GM13976 (cell line): ENCODE measurements at regions not wholly inside any gene's neighbourhood (a gene's known extent, or its start where the extent isn't known, plus 50 kb on each side); places are given as distances from the start of the nearest gene placed in this dataset.
"Not testable (repeated sequence)": the region's sequence is repeated elsewhere in the genome, so short reads cannot be mapped to it uniquely, and the experiment has no call there.

Experiments
- DNase-seq: peaks from one replicate; pipeline ENCODE4 v3.0.0; 2012; ENCODE audit warnings: low spot score
- CTCF ChIP-seq: IDR thresholded peaks from 2 replicates; pipeline ENCODE4 v1.5.1; 2012; ENCODE audit warnings: borderline replicate concordance, mild to moderate bottlenecking; ENCODE audit not compliant: insufficient read depth; ENCODE audit errors: extremely low read depth, missing control alignments, control extremely low read depth
- in situ Hi-C: fragments of 300-500 bp; cut with MboI; formaldehyde crosslinking; loops from one replicate; pipeline ENCODE4 v1.12.0; 2022; ENCODE audit warnings: low sequenced_read_pairs, mixed read lengths, inconsistent platforms; ENCODE audit not compliant: unreplicated experiment

- DNase-seq, result no peak
- in situ Hi-C loops, result no loop called here
Measured at GRCh38 chr3:177622982-177623617, 425.8 kb upstream of the TBL1XR1 start.

GRCh38 chr3:177624528-177625495, 427.5 kb upstream of the TBL1XR1 start:
- in situ Hi-C loops, result no loop called here
- DNase-seq, result no peak
- no peak for TF ChIP-seq CTCF

More at GRCh38 chr3:177622982-177623617, 425.8 kb upstream of the TBL1XR1 start:
- TF ChIP-seq CTCF, result no peak

DNA sequence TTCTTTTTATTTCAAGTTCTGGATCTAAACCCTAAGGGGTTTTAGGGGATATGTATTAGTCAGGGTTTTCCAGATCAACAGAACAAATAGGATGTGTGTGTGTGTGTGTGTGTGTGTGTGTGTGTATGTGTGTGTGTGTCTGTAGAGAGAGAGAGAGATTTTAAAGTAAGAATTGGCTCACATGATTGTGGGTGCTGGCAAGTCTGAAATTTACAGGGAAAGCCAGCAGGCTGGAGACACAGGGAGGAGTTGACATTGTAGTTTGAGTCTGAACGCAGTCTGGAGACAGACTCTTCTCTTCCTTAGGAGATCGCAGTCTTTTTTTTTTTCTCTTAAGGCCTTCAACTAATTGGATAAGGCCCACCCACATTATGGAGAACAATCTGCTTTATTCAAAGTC, 428.8 kb upstream of the TBL1XR1 start:
- no peak for TF ChIP-seq CTCF
- DNase-seq, result no peak
- in situ Hi-C loops, result no loop called here

GRCh38 chr3:177628095-177628719, 430.9 kb upstream of the TBL1XR1 start:
- in situ Hi-C loops, DNase-seq: not testable (repeated sequence)

DNA sequence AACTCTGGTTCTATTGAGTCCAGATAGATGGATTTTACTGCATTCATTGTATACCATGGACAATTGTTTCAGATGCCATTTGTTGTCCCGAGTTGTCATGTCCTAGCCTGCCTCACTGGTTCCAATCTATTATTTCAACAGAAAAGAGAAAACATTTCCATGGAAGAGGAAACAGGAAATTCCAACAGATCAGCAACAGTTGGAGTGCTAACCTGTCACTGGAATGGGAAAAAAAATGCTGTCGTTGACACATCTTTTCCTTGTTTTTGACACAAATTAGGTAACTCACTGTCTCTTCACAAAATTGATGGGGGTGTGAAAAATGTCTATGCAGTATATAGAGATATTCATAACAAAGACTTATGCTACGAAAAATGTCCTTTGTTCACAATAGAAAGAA, 432.0 kb upstream of the TBL1XR1 start:
- no peak for TF ChIP-seq CTCF
- in situ Hi-C loops, result no loop called here
- no peak for DNase-seq

GRCh38 chr3:177633671-177634207, 436.5 kb upstream of the TBL1XR1 start:
- DNase-seq, result no peak
- in situ Hi-C loops, result no loop called here
- TF ChIP-seq CTCF, result no peak

- DNase-seq, in situ Hi-C loops: not testable (repeated sequence)
Measured at GRCh38 chr3:177635601-177636106, 438.4 kb upstream of the TBL1XR1 start.
